ENCODE measurements at regions not wholly inside any gene's neighbourhood (a gene's known extent, or its start where the extent isn't known, plus 50 kb on each side); places are given as distances from the start of the nearest gene placed in this dataset.
"Not testable (repeated sequence)": the region's sequence is repeated elsewhere in the genome, so short reads cannot be mapped to it uniquely, and the experiment has no call there.

DNA sequence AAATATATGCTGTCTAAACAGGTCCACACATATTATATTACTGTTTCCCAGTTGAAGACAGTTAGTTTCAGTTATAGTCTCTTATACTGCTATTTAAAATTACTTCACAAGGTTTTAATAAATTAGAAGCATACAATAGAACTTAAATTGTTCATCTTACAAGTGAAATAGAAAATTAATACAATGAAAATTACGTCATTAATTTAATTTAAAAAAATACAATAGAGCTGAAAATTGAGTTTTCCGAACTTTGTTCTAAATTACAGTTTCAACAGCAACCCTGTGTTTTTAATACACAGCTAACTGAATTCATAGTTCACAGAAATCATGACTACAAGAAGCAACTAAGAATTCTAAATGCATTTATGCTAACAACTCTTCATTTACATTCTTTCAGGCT lies 525.7 kb upstream of the FOXG1 start:
- no peak for ATAC-seq
- Histone ChIP-seq H3K4me3 (no peak overlapping the region), H3K36me3 (no peaks in the 10 kb centered on the region), H3K27me3 (no peaks in the 10 kb centered on the region), H3K27ac (no peak overlapping the region), H3K4me1 (no peaks in the 10 kb centered on the region), H3K9me3 (no peaks in the 10 kb centered on the region)
- intact Hi-C loops (cut with DNase I), result no loop called here
- no peak for DNase-seq
- TF ChIP-seq, protein P1, sequence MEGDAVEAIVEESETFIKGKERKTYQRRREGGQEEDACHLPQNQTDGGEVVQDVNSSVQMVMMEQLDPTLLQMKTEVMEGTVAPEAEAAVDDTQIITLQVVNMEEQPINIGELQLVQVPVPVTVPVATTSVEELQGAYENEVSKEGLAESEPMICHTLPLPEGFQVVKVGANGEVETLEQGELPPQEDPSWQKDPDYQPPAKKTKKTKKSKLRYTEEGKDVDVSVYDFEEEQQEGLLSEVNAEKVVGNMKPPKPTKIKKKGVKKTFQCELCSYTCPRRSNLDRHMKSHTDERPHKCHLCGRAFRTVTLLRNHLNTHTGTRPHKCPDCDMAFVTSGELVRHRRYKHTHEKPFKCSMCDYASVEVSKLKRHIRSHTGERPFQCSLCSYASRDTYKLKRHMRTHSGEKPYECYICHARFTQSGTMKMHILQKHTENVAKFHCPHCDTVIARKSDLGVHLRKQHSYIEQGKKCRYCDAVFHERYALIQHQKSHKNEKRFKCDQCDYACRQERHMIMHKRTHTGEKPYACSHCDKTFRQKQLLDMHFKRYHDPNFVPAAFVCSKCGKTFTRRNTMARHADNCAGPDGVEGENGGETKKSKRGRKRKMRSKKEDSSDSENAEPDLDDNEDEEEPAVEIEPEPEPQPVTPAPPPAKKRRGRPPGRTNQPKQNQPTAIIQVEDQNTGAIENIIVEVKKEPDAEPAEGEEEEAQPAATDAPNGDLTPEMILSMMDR (IDR thresholded peaks at IDR 0.05), result no peak

DNA sequence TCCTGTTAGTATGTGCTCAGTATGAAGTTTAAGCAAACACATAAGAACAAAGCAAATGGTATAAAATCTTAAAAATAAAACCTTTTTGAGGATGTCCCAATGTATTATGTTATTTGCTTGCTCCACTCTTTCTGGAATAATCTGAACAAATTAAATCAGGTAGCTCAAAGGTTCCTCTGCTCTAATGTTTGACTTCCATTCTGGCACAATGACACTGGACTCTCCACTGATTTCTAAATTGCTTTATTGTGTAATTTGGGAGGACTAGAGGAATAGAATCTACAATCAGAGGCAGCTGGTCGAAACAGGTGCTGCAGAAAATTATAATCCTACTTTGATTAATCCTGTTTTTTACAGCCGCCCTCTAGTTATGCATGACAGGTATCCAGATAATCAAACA lies 523.7 kb upstream of the FOXG1 start:
- Histone ChIP-seq H3K9me3 (no peaks in the 10 kb centered on the region), H3K36me3 (no peaks in the 10 kb centered on the region), H3K27me3 (no peaks in the 10 kb centered on the region), H3K27ac (no peak overlapping the region), H3K4me3 (no peak overlapping the region), H3K4me1 (no peaks in the 10 kb centered on the region)
- intact Hi-C loops (cut with DNase I), result no loop called here
- TF ChIP-seq, protein P1 (IDR thresholded peaks at IDR 0.05), result no peak
- DNase-seq, result no peak
- no peak for ATAC-seq

DNA sequence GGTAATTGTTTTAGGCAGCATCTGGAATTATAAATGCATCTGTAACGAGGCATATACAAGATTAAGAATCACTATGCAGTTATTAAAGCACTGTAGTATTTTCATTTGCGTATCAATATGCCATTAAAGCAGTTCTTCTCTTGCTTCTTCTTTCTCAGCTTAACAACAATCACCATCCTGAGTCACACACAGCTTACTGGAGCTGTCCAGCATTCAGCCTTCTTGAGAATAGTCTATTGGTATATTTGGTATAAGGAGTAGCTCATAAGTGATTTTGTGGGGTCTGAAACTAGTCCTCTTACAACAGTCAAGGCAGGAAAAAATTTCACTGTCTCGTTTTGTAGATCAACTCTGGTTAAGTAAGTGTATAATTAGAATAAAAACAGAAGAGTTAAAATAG lies 523.0 kb upstream of the FOXG1 start:
- Histone ChIP-seq H3K36me3 (no peaks in the 10 kb centered on the region), H3K4me1 (no peaks in the 10 kb centered on the region)

DNA sequence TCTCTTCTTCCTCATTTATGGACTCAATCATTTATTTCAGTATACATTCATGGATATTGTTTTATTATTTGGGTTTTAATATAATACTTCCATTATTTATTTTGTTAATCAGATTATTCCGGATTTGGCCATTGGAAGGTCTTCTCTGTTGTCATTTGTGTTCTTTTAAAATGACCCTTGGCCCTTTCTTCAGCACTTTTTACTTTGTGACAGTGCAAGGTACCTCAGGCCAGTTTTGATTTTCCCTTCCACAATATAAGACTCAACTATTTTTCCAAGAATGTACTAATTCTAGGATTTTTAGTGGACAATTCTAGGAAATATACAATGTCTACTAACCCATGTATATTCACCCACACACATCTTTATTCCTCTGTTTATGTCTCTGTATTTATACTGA lies 521.4 kb upstream of the FOXG1 start:
- Histone ChIP-seq H3K36me3 (no peaks in the 10 kb centered on the region), H3K4me3 (no peak overlapping the region), H3K9me3 (no peaks in the 10 kb centered on the region), H3K4me1 (no peaks in the 10 kb centered on the region), H3K27me3 (no peaks in the 10 kb centered on the region), H3K27ac (no peak overlapping the region)
- TF ChIP-seq, protein P1 (IDR thresholded peaks at IDR 0.05), result no peak
- ATAC-seq (no peak), DNase-seq (no peak)
- intact Hi-C loops (cut with DNase I), result no loop called here

More for the DNA sequence above, 523.0 kb upstream of the FOXG1 start:
- ATAC-seq (no peak), DNase-seq (no peak)
- Histone ChIP-seq H3K9me3 (no peaks in the 10 kb centered on the region), H3K4me3 (no peak overlapping the region), H3K27me3 (no peaks in the 10 kb centered on the region), H3K27ac (no peak overlapping the region)
- TF ChIP-seq, protein P1 (IDR thresholded peaks at IDR 0.05), result no peak
- intact Hi-C loops (cut with DNase I), result no loop called here

DNA sequence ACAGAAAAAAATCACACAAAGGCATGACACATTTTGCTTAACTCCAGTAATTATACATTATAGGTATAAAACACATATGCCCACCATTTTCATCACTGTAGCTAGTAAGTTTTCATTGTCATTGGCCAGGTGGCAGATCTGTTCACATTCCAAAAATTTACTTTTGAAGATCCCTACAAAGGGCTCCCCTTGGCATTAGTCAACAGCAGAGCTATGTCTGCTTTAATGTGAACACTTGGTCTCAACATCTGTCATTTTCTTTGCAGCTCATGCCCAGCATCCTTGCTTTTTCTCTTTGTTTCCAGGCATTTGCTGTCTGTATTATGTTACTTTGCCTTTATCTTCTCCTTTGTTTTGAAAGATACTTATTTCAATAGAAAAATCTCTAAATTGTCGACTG lies 519.1 kb upstream of the FOXG1 start:
- no peak for ATAC-seq
- H3K27me3 ChIP-seq, result no peaks in the 10 kb centered on the region

DNA sequence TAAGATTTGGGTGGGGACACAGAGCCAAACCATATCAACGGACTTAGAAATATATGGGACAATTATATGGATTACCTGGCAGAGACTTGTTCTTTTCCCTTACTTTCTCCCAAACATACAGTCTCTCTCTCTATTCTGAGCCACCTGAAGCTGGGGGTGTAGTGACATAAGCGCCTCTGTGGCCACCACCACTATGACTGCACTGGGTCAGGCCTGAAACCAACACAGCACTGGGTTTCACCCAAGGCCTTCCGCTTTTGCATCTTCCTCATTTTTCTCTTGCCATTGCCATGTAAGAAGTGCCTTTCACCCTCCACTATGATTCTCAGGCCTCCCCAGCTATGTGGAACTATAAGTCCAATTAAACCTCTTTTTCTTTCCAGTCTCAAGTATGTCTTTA lies 514.5 kb upstream of the FOXG1 start:
- H3K9me3 ChIP-seq; ATAC-seq; H3K4me3 ChIP-seq; H3K27me3 ChIP-seq; H3K36me3 ChIP-seq; intact Hi-C loops (cut with DNase I); H3K27ac ChIP-seq; DNase-seq; H3K4me1 ChIP-seq: not testable (repeated sequence)

More for the DNA sequence above, 519.1 kb upstream of the FOXG1 start:
- Histone ChIP-seq H3K4me3 (no peak overlapping the region), H3K4me1 (no peaks in the 10 kb centered on the region), H3K27ac (no peak overlapping the region), H3K9me3 (no peaks in the 10 kb centered on the region), H3K36me3 (no peaks in the 10 kb centered on the region)
- intact Hi-C loops (cut with DNase I), result no loop called here
- no peak for DNase-seq
- TF ChIP-seq, protein P1 (IDR thresholded peaks at IDR 0.05), result no peak
